Mesenchymal stem cell (in vitro differentiated cells and primary cell): ENCODE measurements at regions not wholly inside any gene's neighbourhood (a gene's known extent, or its start where the extent isn't known, plus 50 kb on each side); places are given as distances from the start of the nearest gene placed in this dataset.

Source experiments
- DNase-seq: peaks from one replicate; pipeline ENCODE4 v3.0.0-alpha.2; 2013
- H2AFZ ChIP-seq: one replicate; pipeline ENCODE4 v1.6.1; 2013; ENCODE audit warnings: low read depth, mild to moderate bottlenecking, control low read depth, inconsistent platforms, low read length, moderate library complexity
- H2AK5ac ChIP-seq: 2 replicates; pipeline ENCODE4 v1.6.1; 2013; ENCODE audit warnings: low read length, moderate library complexity, mild to moderate bottlenecking, inconsistent platforms; ENCODE audit not compliant: severe bottlenecking
- H2BK120ac ChIP-seq: one replicate; pipeline ENCODE4 v1.6.1; 2013; ENCODE audit warnings: low read depth, mild to moderate bottlenecking, inconsistent platforms, low read length, moderate library complexity
- H2BK12ac ChIP-seq, 2 experiments: one replicate each; pipeline ENCODE4 v1.6.1; 2013; ENCODE audit warnings: inconsistent platforms in 2 of 2, low read length in 2 of 2, mild to moderate bottlenecking in 2 of 2, moderate library complexity in 2 of 2, control low read depth in 1 of 2
- H2BK15ac ChIP-seq: one replicate; pipeline ENCODE4 v1.6.1; 2013; ENCODE audit warnings: mild to moderate bottlenecking, low read depth, inconsistent platforms; ENCODE audit not compliant: poor library complexity, severe bottlenecking
- H2BK5ac ChIP-seq: 2 replicates; pipeline ENCODE4 v1.6.1; 2013; ENCODE audit warnings: low read depth, mild to moderate bottlenecking, low read length, control low read depth, inconsistent platforms; ENCODE audit not compliant: poor library complexity, severe bottlenecking
- H3K14ac ChIP-seq, 2 experiments: one replicate each; pipeline ENCODE4 v1.6.1; 2013; ENCODE audit warnings: inconsistent platforms in 2 of 2, low read length in 2 of 2, control low read depth in 1 of 2, mild to moderate bottlenecking in 1 of 2, moderate library complexity in 1 of 2
- H3K18ac ChIP-seq, 2 experiments: one replicate each; pipeline ENCODE4 v1.6.1; 2013; ENCODE audit warnings: inconsistent platforms in 2 of 2, low read length in 2 of 2, control low read depth in 1 of 2, low read depth in 1 of 2, mild to moderate bottlenecking in 1 of 2
- H3K23ac ChIP-seq, 2 experiments: one replicate each; pipeline ENCODE4 v1.6.1; 2013; ENCODE audit warnings: inconsistent platforms in 2 of 2, low read length in 2 of 2, mild to moderate bottlenecking in 2 of 2, moderate library complexity in 2 of 2, control low read depth in 1 of 2
- H3K27ac ChIP-seq: 2 replicates; pipeline ENCODE4 v1.5.1; 2013; ENCODE audit warnings: mild to moderate bottlenecking, moderate library complexity, low read length, control low read depth, inconsistent platforms; ENCODE audit not compliant: poor library complexity, severe bottlenecking
- H3K27me3 ChIP-seq, 2 experiments: 2 replicates each; pipeline versions ENCODE4 v1.6.1 to v1.7.0; 2013; ENCODE audit warnings: low read length in 2 of 2, mild to moderate bottlenecking in 2 of 2, moderate library complexity in 2 of 2, control low read depth in 1 of 2, inconsistent platforms in 1 of 2; ENCODE audit not compliant: control insufficient read depth in 1 of 2, insufficient read depth in 1 of 2
- H3K36me3 ChIP-seq, 2 experiments: 2 replicates each; pipeline versions ENCODE4 v1.6.1 to v1.7.0; 2013; ENCODE audit warnings: low read length in 2 of 2, control low read depth in 1 of 2, inconsistent platforms in 1 of 2, low read depth in 1 of 2, mild to moderate bottlenecking in 1 of 2; ENCODE audit not compliant: insufficient read depth in 2 of 2, control insufficient read depth in 1 of 2
- H3K4ac ChIP-seq, 2 experiments: one replicate each; pipeline ENCODE4 v1.6.1; 2013; ENCODE audit warnings: inconsistent platforms in 2 of 2, low read length in 2 of 2, mild to moderate bottlenecking in 2 of 2, moderate library complexity in 2 of 2, control low read depth in 1 of 2, low read depth in 1 of 2
- H3K4me1 ChIP-seq: 2 replicates; pipeline ENCODE4 v1.6.1; 2013; ENCODE audit warnings: low read depth, low read length, control low read depth; ENCODE audit not compliant: control insufficient read depth, insufficient read depth
- H3K4me2 ChIP-seq: 2 replicates; pipeline ENCODE4 v1.6.1; 2013; ENCODE audit warnings: low read length, mild to moderate bottlenecking, inconsistent platforms; ENCODE audit not compliant: poor library complexity, severe bottlenecking
- H3K4me3 ChIP-seq, 2 experiments: 2 replicates each; pipeline versions ENCODE4 v1.5.1 to v1.7.0; 2013; ENCODE audit warnings: low read length in 2 of 2, mild to moderate bottlenecking in 2 of 2, control low read depth in 1 of 2, low read depth in 1 of 2; ENCODE audit not compliant: insufficient read depth in 1 of 2
- H3K79me1 ChIP-seq: replicated peaks from 2 replicates; pipeline ENCODE4 v1.6.1; 2013; ENCODE audit warnings: mild to moderate bottlenecking, control low read depth, low read length, inconsistent platforms; ENCODE audit not compliant: poor library complexity, severe bottlenecking
- H3K9ac ChIP-seq: 2 replicates; pipeline ENCODE4 v1.7.0; 2013; ENCODE audit warnings: mild to moderate bottlenecking, low read length, moderate library complexity
- H3K9me3 ChIP-seq: 2 replicates; pipeline ENCODE4 v1.7.0; 2013; ENCODE audit warnings: mild to moderate bottlenecking, low read length; ENCODE audit not compliant: control insufficient read depth
- H4K8ac ChIP-seq: one replicate; pipeline ENCODE4 v1.6.1; 2013; ENCODE audit warnings: inconsistent platforms, mild to moderate bottlenecking, low read length, moderate library complexity
- H4K91ac ChIP-seq: one replicate; pipeline ENCODE4 v1.6.1; 2013; ENCODE audit warnings: mild to moderate bottlenecking, low read length, inconsistent platforms
- WGBS: methylation state at CpG from one replicate; pipeline ENCODE4 v1.1.7; 2013; ENCODE audit warnings: mixed read lengths; 5-methylcytosine and 5-hydroxymethylcytosine counted together

DNA sequence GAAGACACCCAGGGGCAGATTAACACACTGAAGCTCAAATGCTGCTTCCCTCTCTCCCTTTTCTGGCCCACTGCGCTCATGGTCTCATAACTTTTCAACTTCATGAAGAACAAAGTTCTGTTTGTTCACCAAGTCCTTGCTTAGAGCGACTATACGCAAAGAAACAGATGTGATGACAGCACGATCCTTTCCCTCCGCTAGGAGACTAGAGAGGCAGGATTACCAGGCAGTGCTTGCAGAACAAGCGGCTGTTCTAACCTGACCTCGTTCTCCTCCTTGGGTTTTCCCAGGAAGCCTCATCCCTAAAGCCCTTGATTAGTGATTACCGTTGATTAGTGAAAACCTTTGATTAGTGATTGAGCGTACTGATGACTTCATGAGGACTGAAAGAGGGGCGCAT lies 649.9 kb downstream of the IRX1 start:
- no peaks in the 10 kb centered on the region for H3K79me1 ChIP-seq
- H2AK5ac ChIP-seq, result no peak overlapping the region
- no peak overlapping the region for H3K18ac ChIP-seq
- no peak overlapping the region for H2BK120ac ChIP-seq
- no peak overlapping the region for H3K27ac ChIP-seq
- no peak overlapping the region for H3K23ac ChIP-seq
- H3K9me3 ChIP-seq, result peaks cover 7% of the 10 kb centered on the region
- no peak overlapping the region for H3K4ac ChIP-seq
- H3K4me2 ChIP-seq, result no peak overlapping the region
- H4K8ac ChIP-seq, result no peak overlapping the region
- H2BK15ac ChIP-seq, result no peak overlapping the region
- no peaks in the 10 kb centered on the region for H3K27me3 ChIP-seq
- DNase-seq, result no peak
- H2BK5ac ChIP-seq, result no peak overlapping the region
- WGBS, result 90% methylated on average over 10 of the region's 10 CpGs
- H3K9ac ChIP-seq, result no peak overlapping the region
- no peak overlapping the region for H2BK12ac ChIP-seq
- H2AFZ ChIP-seq, result no peak overlapping the region
- H3K14ac ChIP-seq, result no peak overlapping the region
- H3K36me3 ChIP-seq, result no peaks in the 10 kb centered on the region
- H3K4me1 ChIP-seq, result no peaks in the 10 kb centered on the region
- H4K91ac ChIP-seq, result no peak overlapping the region
- no peak overlapping the region for H3K4me3 ChIP-seq

GRCh38 chr5:4246447-4246846 lies 650.8 kb downstream of the IRX1 start:
- no peak overlapping the region for H3K4me3 ChIP-seq
- H3K18ac ChIP-seq, result no peak overlapping the region
- no peak overlapping the region for H3K23ac ChIP-seq
- no peak overlapping the region for H2BK5ac ChIP-seq
- H4K8ac ChIP-seq, result no peak overlapping the region
- no peak overlapping the region for H2AK5ac ChIP-seq
- no peaks in the 10 kb centered on the region for H3K79me1 ChIP-seq
- no peak overlapping the region for H3K9ac ChIP-seq
- H3K4me2 ChIP-seq, result no peak overlapping the region
- H3K14ac ChIP-seq, result no peak overlapping the region
- no peak overlapping the region for H2BK12ac ChIP-seq
- no peak overlapping the region for H4K91ac ChIP-seq
- H3K27ac ChIP-seq, result no peak overlapping the region
- H3K4ac ChIP-seq, result no peak overlapping the region
- WGBS, result no CpG with 5 or more reads among the region's 2 CpGs
- no peak overlapping the region for H2AFZ ChIP-seq
- DNase-seq, result no peak
- no peak overlapping the region for H2BK120ac ChIP-seq
- no peaks in the 10 kb centered on the region for H3K27me3 ChIP-seq
- no peaks in the 10 kb centered on the region for H3K36me3 ChIP-seq
- H3K4me1 ChIP-seq, result no peaks in the 10 kb centered on the region
- peaks cover 7% of the 10 kb centered on the region for H3K9me3 ChIP-seq
- no peak overlapping the region for H2BK15ac ChIP-seq

DNA sequence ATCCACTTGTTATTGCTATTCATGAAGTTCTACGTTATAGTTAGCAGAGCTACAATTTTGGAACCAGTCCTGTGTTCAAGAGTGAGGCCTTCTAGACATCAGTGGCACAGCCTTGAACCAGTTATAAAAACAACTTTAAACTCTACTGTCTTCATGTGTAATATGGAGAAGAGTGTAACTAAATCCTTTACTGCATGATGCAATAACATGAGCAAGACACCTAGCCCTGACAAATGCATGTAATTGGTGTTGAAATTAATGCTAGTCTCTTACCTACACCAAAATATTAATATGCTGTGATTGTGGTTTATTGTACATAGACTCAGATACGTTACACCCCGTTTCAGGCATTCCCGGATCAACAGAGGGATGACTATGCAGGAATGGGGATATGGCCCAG lies 654.6 kb downstream of the IRX1 start:
- no peak overlapping the region for H3K4me3 ChIP-seq
- no peak overlapping the region for H3K23ac ChIP-seq
- H2BK12ac ChIP-seq, result no peak overlapping the region
- 66% methylated on average over 4 of the region's 4 CpGs for WGBS
- no peaks in the 10 kb centered on the region for H3K79me1 ChIP-seq
- H3K27me3 ChIP-seq, result no peaks in the 10 kb centered on the region
- H3K9ac ChIP-seq, result no peak overlapping the region
- no peak overlapping the region for H2BK5ac ChIP-seq
- no peak overlapping the region for H3K18ac ChIP-seq
- H3K4me2 ChIP-seq, result no peak overlapping the region
- no peaks in the 10 kb centered on the region for H3K4me1 ChIP-seq
- H3K4ac ChIP-seq, result no peak overlapping the region
- DNase-seq, result no peak
- no peak overlapping the region for H4K91ac ChIP-seq
- no peak overlapping the region for H2BK15ac ChIP-seq
- H2BK120ac ChIP-seq, result no peak overlapping the region
- H3K27ac ChIP-seq, result no peak overlapping the region
- no peak overlapping the region for H2AK5ac ChIP-seq
- H3K9me3 ChIP-seq, result peaks cover 14% of the 10 kb centered on the region
- H3K36me3 ChIP-seq, result no peaks in the 10 kb centered on the region
- H4K8ac ChIP-seq, result no peak overlapping the region
- no peak overlapping the region for H3K14ac ChIP-seq
- H2AFZ ChIP-seq, result no peak overlapping the region

GRCh38 chr5:4252385-4252784 lies 656.8 kb downstream of the IRX1 start:
- Histone ChIP-seq H2BK5ac (no peak overlapping the region), H3K4me1 (no peaks in the 10 kb centered on the region), H3K4ac (no peak overlapping the region), H3K4me2 (no peak overlapping the region), H2AK5ac (no peak overlapping the region), H3K14ac (no peak overlapping the region), H3K27me3 (no peaks in the 10 kb centered on the region), H2AFZ (no peak overlapping the region), H2BK120ac (no peak overlapping the region), H4K8ac (no peak overlapping the region), H3K36me3 (no peaks in the 10 kb centered on the region), H2BK15ac (no peak overlapping the region), H3K9ac (no peak overlapping the region), H3K27ac (no peak overlapping the region), H3K9me3 (peaks cover 14% of the 10 kb centered on the region), H3K79me1 (no peaks in the 10 kb centered on the region), H3K23ac (no peak overlapping the region), H3K18ac (no peak overlapping the region), H4K91ac (no peak overlapping the region), H2BK12ac (no peak overlapping the region), H3K4me3 (no peak overlapping the region)
- 78% methylated on average over 4 of the region's 4 CpGs for whole genome bisulfite sequencing
- DNase-seq, result no peak
